CD4-positive, alpha-beta T cell (primary cell): ENCODE measurements at regions not wholly inside any gene's neighbourhood (a gene's known extent, or its start where the extent isn't known, plus 50 kb on each side); places are given as distances from the start of the nearest gene placed in this dataset.

Experiments used
- ATAC-seq: fragments of 200-7000 bp; cut with Tn5 transposase; one replicate; pipeline ENCODE4 v1.10.0; 2022; ENCODE audit warnings: mild to moderate bottlenecking; ENCODE audit not compliant: poor library complexity
- CTCF ChIA-PET: fragments of 350-600 bp; sonication (Branson Sonifier 250); formaldehyde crosslinking; loops from one replicate; lab custom pipeline; 2021; ENCODE audit warnings: antibody characterized with exemption, inconsistent platforms; lab: Charles Lee
- POLR2A ChIA-PET: fragments of 350-600 bp; sonication (Branson Sonifier 250); formaldehyde crosslinking; loops from one replicate; lab custom pipeline; 2021; ENCODE audit warnings: antibody characterized with exemption, inconsistent platforms; lab: Charles Lee
- DNase-seq, 14 experiments: peaks; one replicate each; pipeline ENCODE4 v3.0.0-alpha.2; 2013 to 2020; ENCODE audit warnings: mixed read lengths in 2 of 14
- H3K27ac ChIP-seq, 2 donors: one replicate each; pipeline versions ENCODE4 v1.5.1 to v1.7.0; 2013; ENCODE audit warnings: low read length in 2 of 2, low read depth in 1 of 2, mild to moderate bottlenecking in 1 of 2
- H3K27me3 ChIP-seq, 2 experiments: 1 replicate in 1 of 2; 2 replicates in 1 of 2; pipeline versions ENCODE4 v1.6.1 to v1.7.0; 2013; ENCODE audit warnings: low read length in 2 of 2, control low read depth in 1 of 2, mild to moderate bottlenecking in 1 of 2, moderate library complexity in 1 of 2; ENCODE audit not compliant: insufficient read depth in 2 of 2, control insufficient read depth in 1 of 2
- H3K36me3 ChIP-seq: one replicate; pipeline ENCODE4 v1.6.1; 2013; ENCODE audit warnings: low read length, control low read depth; ENCODE audit not compliant: insufficient read depth
- H3K4me1 ChIP-seq: one replicate; pipeline ENCODE4 v1.6.1; 2013; ENCODE audit warnings: low read length, control low read depth; ENCODE audit not compliant: insufficient read depth
- H3K4me3 ChIP-seq: one replicate; pipeline ENCODE4 v1.5.1; 2013; ENCODE audit warnings: mild to moderate bottlenecking, low read length, moderate library complexity
- H3K9me3 ChIP-seq, 2 experiments: 1 replicate in 1 of 2; 2 replicates in 1 of 2; pipeline versions ENCODE4 v1.6.1 to v1.7.0; 2013; ENCODE audit warnings: low read length in 2 of 2, mild to moderate bottlenecking in 2 of 2, control low read depth in 1 of 2, moderate library complexity in 1 of 2; ENCODE audit not compliant: control insufficient read depth in 1 of 2, insufficient read depth in 1 of 2
- H3K27ac Mint-ChIP-seq: one replicate; pipeline ENCODE4 v1.8.0; 2020; ENCODE audit warnings: mixed read lengths
- H3K27me3 Mint-ChIP-seq: one replicate; pipeline ENCODE4 v1.8.0; 2021; ENCODE audit warnings: mixed read lengths
- H3K36me3 Mint-ChIP-seq: one replicate; pipeline ENCODE4 v1.8.0; 2021; ENCODE audit warnings: low read depth, mixed read lengths
- H3K4me1 Mint-ChIP-seq: one replicate; pipeline ENCODE4 v1.8.0; 2021; ENCODE audit warnings: low read depth, mixed read lengths
- H3K4me3 Mint-ChIP-seq: one replicate; pipeline ENCODE4 v1.8.0; 2020; ENCODE audit warnings: mild to moderate bottlenecking, mixed read lengths
- H3K9me3 Mint-ChIP-seq: one replicate; pipeline ENCODE4 v1.8.0; 2020; ENCODE audit warnings: mixed read lengths
- CTCF ChIP-seq: fragments of 200-600 bp; IDR thresholded peaks from one replicate; pipeline ENCODE4 v1.8.0; 2022; ENCODE audit warnings: antibody characterized with exemption, mild to moderate bottlenecking
- intact Hi-C, 2 experiments: fragments of 100-400 bp; cut with DNase I in 1 of 2; cut with micrococcal nuclease in 1 of 2; formaldehyde crosslinking; loops; one replicate each; pipeline versions ENCODE4 v1.15.1 to v1.9.0; 2023 to 2025; cut with DNase I, micrococcal nuclease

GRCh38 chr12:98431089-98431488, 84.3 kb upstream of the TMPO start:
- no peak for TF ChIP-seq CTCF
- Mint-ChIP-seq H3K4me1 (no peaks in the 10 kb centered on the region), H3K27me3 (peaks cover 22% of the 10 kb centered on the region), H3K9me3 (peaks cover 5% of the 10 kb centered on the region), H3K36me3 (no peaks in the 10 kb centered on the region), H3K4me3 (no peak overlapping the region), H3K27ac (no peak overlapping the region)
- Histone ChIP-seq H3K27me3 (no peaks in the 10 kb centered on the region), H3K4me1 (no peaks in the 10 kb centered on the region), H3K27ac (no peak overlapping the region), H3K9me3 (no peaks in the 10 kb centered on the region), H3K4me3 (no peak overlapping the region), H3K36me3 (no peaks in the 10 kb centered on the region)
- no peak for ATAC-seq
- no peak for DNase-seq
- POLR2A ChIA-PET = no interaction called here
- intact Hi-C loops = no loop called here
- CTCF ChIA-PET = no interaction called here

- no peak overlapping the region for H3K27ac ChIP-seq
- H3K27me3 Mint-ChIP-seq = peaks cover 61% of the 10 kb centered on the region
- H3K27me3 ChIP-seq = peaks cover 3 to 11% of the 10 kb centered on the region in 2 experiments
- H3K36me3 ChIP-seq = no peaks in the 10 kb centered on the region
- no peaks in the 10 kb centered on the region for H3K4me1 Mint-ChIP-seq
- peaks cover 5% of the 10 kb centered on the region for H3K9me3 Mint-ChIP-seq
- no peak for TF ChIP-seq CTCF
- H3K27ac Mint-ChIP-seq = no peak overlapping the region
- no peaks in the 10 kb centered on the region for H3K4me1 ChIP-seq
- intact Hi-C loops = no loop called here
- H3K4me3 Mint-ChIP-seq = no peak overlapping the region
- no peaks in the 10 kb centered on the region for H3K36me3 Mint-ChIP-seq
- CTCF ChIA-PET = no interaction called here
- DNase-seq (no peak), ATAC-seq (no peak)
- POLR2A ChIA-PET = no interaction called here
- no peak overlapping the region for H3K4me3 ChIP-seq
- H3K9me3 ChIP-seq = no peaks in the 10 kb centered on the region
These were observed 78.2 kb upstream of the TMPO start for GRCh38 chr12:98437166-98437565.

DNA sequence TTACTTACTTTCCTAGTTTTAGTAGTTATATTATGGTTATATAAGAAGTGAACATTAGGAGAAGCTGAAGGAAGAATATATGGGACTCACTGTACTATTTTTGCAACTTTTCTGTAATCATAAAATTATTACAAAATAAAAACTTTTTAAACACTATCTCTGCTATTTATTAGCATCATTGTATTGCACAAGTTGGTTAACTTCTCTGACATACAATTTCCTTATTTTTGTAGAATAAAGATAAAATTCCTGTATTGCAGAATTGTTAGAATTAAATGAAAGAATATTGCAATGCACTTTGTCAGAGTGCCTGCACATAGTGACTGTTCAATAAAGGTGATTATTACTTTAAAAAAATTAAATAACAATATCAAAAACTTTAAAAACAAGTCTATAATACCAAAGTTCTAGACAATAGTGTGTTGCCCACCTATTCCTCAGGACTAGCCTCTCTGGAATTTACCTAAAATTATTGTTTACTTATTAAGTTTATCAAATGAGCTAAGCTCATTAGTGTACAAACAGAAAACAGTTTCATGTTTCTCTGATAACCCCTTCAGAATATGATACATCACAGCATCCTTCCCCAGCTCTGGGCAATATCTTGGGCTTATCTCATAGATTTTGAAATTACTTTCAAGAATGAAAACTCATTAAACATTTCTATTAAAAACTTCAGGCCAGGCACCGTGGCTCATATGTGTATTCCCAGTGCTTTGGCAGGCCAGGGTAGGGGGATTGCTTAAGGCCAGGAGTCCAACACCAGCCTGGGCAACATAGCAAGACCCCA, 77.4 kb upstream of the TMPO start:
- H3K4me3 Mint-ChIP-seq = no peak overlapping the region
- Histone ChIP-seq H3K4me3 (no peak overlapping the region), H3K27me3 (peaks cover 3 to 11% of the 10 kb centered on the region in 2 experiments), H3K4me1 (no peaks in the 10 kb centered on the region), H3K27ac (no peak overlapping the region), H3K36me3 (no peaks in the 10 kb centered on the region), H3K9me3 (no peaks in the 10 kb centered on the region)
- DNase-seq (no peak), ATAC-seq (no peak)
- peaks cover 5% of the 10 kb centered on the region for H3K9me3 Mint-ChIP-seq
- no peaks in the 10 kb centered on the region for H3K4me1 Mint-ChIP-seq
- ChIA-PET POLR2A (no interaction called here), CTCF (no interaction called here)
- H3K27me3 Mint-ChIP-seq = peaks cover 61% of the 10 kb centered on the region
- no peak overlapping the region for H3K27ac Mint-ChIP-seq
- TF ChIP-seq CTCF = no peak
- H3K36me3 Mint-ChIP-seq = no peaks in the 10 kb centered on the region
- intact Hi-C loops = no loop called here
